HepG2 (cell line): ENCODE measurements at regions not wholly inside any gene's neighbourhood (a gene's known extent, or its start where the extent isn't known, plus 50 kb on each side); places are given as distances from the start of the nearest gene placed in this dataset.

ENCODE experiments used
- ADNP ChIP-seq: sonication (generic); formaldehyde crosslinking; IDR thresholded peaks from 2 replicates; pipeline ENCODE4 v1.4.0; 2020; ENCODE audit warnings: missing genetic modification reagents
- ARID2 ChIP-seq: sonication (generic); formaldehyde crosslinking; IDR thresholded peaks from 2 replicates; pipeline ENCODE4 v1.8.1; 2022; ENCODE audit warnings: mild to moderate bottlenecking, missing genetic modification reagents, borderline replicate concordance
- CEBPG ChIP-seq: IDR thresholded peaks from 2 replicates; pipeline ENCODE4 v1.6.1; 2016
- CREB1 ChIP-seq, 2 experiments: fragments of 450-650 bp in 1 of 2; IDR thresholded peaks; 2 replicates each; pipeline ENCODE4 v1.6.1; 2016 to 2017; ENCODE audit warnings: control low read depth in 1 of 2, mild to moderate bottlenecking in 1 of 2, missing compliant biosample characterization in 1 of 2, missing genetic modification characterization in 1 of 2
- ELF3 ChIP-seq: IDR thresholded peaks from 2 replicates; pipeline ENCODE4 v1.6.1; 2016; ENCODE audit warnings: missing genetic modification reagents, missing compliant biosample characterization
- GATAD2A ChIP-seq: IDR thresholded peaks from 2 replicates; pipeline ENCODE4 v1.6.1; 2016
- GFI1 ChIP-seq: sonication (generic); formaldehyde crosslinking; IDR thresholded peaks from 2 replicates; pipeline ENCODE4 v1.5.0; 2020; ENCODE audit warnings: missing genetic modification reagents, mild to moderate bottlenecking, borderline replicate concordance
- KLF15 ChIP-seq: sonication (generic); formaldehyde crosslinking; IDR thresholded peaks from 2 replicates; pipeline ENCODE4 v1.8.1; 2023; ENCODE audit warnings: borderline replicate concordance, mild to moderate bottlenecking, inconsistent platforms, missing genetic modification reagents, mixed read lengths
- KMT2B ChIP-seq: IDR thresholded peaks from 2 replicates; pipeline ENCODE4 v1.6.1; 2016; ENCODE audit warnings: missing genetic modification reagents, missing compliant biosample characterization
- NONO ChIP-seq, 2 experiments: fragments of 450-650 bp in 1 of 2; sonication (generic) in 1 of 2; formaldehyde crosslinking in 1 of 2; IDR thresholded peaks in 1 of 2; conservative IDR thresholded peaks in 1 of 2; 2 replicates each; pipeline versions ENCODE4 v1.6.1 to v1.8.0; 2017 to 2022; ENCODE audit warnings: mild to moderate bottlenecking in 1 of 2, missing genetic modification reagents in 1 of 2, moderate library complexity in 1 of 2
- SAP130 ChIP-seq: IDR thresholded peaks from 2 replicates; pipeline ENCODE4 v1.6.1; 2016; ENCODE audit warnings: low read depth
- SIX4 ChIP-seq: sonication (generic); formaldehyde crosslinking; IDR thresholded peaks from 2 replicates; pipeline ENCODE4 v1.4.0; 2020; ENCODE audit warnings: missing genetic modification reagents
- TEAD3 ChIP-seq: optimal IDR thresholded peaks from 2 replicates; pipeline ENCODE3; 2016; ENCODE audit warnings: borderline replicate concordance
- ZBTB7B ChIP-seq: sonication (generic); formaldehyde crosslinking; IDR thresholded peaks from 2 replicates; pipeline ENCODE4 v1.4.0; 2020; ENCODE audit warnings: missing genetic modification reagents
- ZKSCAN8 ChIP-seq: IDR thresholded peaks from 2 replicates; pipeline ENCODE4 v1.6.1; 2016; ENCODE audit warnings: borderline replicate concordance, missing genetic modification reagents, missing compliant biosample characterization
- ZNF567 ChIP-seq: sonication (generic); formaldehyde crosslinking; IDR thresholded peaks from 2 replicates; pipeline ENCODE4 v1.8.1; 2023; ENCODE audit warnings: mild to moderate bottlenecking, missing genetic modification reagents, borderline replicate concordance
- ZNF644 ChIP-seq: IDR thresholded peaks from 2 replicates; pipeline ENCODE4 v1.6.1; 2016; ENCODE audit warnings: low read depth
- ZNF839 ChIP-seq: sonication (generic); formaldehyde crosslinking; IDR thresholded peaks from 2 replicates; pipeline ENCODE4 v1.4.0; 2020; ENCODE audit warnings: missing genetic modification reagents, mild to moderate bottlenecking, borderline replicate concordance
- TF ChIP-seq, protein P1 (sequence below): sonication (generic); formaldehyde crosslinking; IDR thresholded peaks from 2 replicates; pipeline ENCODE4 v1.5.1; 2020; ENCODE audit warnings: mild to moderate bottlenecking, missing genetic modification reagents, borderline replicate concordance
- TF ChIP-seq, protein P2 (sequence below), 2 experiments: fragments of 450-650 bp in 1 of 2; sonication (generic) in 1 of 2; formaldehyde crosslinking; IDR thresholded peaks; 2 replicates each; pipeline versions ENCODE4 v1.5.0 to v1.8.0; 2020 to 2022; ENCODE audit warnings: mild to moderate bottlenecking in 1 of 2, missing genetic modification reagents in 1 of 2
- TF ChIP-seq, protein P3 (sequence below): sonication (generic); formaldehyde crosslinking; IDR thresholded peaks from 2 replicates; pipeline ENCODE4 v1.4.0; 2020; ENCODE audit warnings: missing genetic modification reagents

DNA sequence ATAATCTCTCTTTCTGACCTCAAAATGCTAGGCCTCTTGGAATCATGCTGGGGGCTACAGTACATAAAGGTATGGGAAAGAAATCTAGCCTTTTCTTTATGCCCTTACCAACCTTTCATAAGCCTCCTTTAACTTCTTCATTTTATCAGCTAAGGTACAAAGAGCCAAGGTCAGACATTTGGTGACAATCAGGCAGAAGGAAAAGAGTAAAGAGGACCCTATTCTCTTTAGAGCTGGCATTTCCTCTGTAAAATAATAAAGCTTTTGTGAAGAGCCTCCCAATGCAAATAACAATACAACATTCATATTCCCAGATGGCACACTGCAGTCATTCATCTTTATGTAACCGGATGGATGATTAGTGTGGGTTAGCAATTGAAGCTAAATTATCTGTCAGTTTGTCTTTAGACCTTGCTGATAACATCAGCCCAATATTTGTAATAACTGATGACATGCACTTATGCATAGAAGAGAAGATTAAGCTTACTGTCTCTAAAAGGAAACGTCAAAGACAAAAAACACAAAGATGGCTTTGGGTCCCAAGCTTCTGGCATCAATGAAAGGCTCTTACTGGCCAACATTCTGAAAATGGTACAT is 163.1 kb downstream of the IBTK start (continued):
- TF ChIP-seq, protein P1, sequence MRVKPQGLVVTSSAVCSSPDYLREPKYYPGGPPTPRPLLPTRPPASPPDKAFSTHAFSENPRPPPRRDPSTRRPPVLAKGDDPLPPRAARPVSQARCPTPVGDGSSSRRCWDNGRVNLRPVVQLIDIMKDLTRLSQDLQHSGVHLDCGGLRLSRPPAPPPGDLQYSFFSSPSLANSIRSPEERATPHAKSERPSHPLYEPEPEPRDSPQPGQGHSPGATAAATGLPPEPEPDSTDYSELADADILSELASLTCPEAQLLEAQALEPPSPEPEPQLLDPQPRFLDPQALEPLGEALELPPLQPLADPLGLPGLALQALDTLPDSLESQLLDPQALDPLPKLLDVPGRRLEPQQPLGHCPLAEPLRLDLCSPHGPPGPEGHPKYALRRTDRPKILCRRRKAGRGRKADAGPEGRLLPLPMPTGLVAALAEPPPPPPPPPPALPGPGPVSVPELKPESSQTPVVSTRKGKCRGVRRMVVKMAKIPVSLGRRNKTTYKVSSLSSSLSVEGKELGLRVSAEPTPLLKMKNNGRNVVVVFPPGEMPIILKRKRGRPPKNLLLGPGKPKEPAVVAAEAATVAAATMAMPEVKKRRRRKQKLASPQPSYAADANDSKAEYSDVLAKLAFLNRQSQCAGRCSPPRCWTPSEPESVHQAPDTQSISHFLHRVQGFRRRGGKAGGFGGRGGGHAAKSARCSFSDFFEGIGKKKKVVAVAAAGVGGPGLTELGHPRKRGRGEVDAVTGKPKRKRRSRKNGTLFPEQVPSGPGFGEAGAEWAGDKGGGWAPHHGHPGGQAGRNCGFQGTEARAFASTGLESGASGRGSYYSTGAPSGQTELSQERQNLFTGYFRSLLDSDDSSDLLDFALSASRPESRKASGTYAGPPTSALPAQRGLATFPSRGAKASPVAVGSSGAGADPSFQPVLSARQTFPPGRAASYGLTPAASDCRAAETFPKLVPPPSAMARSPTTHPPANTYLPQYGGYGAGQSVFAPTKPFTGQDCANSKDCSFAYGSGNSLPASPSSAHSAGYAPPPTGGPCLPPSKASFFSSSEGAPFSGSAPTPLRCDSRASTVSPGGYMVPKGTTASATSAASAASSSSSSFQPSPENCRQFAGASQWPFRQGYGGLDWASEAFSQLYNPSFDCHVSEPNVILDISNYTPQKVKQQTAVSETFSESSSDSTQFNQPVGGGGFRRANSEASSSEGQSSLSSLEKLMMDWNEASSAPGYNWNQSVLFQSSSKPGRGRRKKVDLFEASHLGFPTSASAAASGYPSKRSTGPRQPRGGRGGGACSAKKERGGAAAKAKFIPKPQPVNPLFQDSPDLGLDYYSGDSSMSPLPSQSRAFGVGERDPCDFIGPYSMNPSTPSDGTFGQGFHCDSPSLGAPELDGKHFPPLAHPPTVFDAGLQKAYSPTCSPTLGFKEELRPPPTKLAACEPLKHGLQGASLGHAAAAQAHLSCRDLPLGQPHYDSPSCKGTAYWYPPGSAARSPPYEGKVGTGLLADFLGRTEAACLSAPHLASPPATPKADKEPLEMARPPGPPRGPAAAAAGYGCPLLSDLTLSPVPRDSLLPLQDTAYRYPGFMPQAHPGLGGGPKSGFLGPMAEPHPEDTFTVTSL (CRISPR knock-in tag), result peak; percentile 73; the same call in 1 of the 2 replicates
- TF ChIP-seq, protein P2, sequence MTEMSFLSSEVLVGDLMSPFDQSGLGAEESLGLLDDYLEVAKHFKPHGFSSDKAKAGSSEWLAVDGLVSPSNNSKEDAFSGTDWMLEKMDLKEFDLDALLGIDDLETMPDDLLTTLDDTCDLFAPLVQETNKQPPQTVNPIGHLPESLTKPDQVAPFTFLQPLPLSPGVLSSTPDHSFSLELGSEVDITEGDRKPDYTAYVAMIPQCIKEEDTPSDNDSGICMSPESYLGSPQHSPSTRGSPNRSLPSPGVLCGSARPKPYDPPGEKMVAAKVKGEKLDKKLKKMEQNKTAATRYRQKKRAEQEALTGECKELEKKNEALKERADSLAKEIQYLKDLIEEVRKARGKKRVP (CRISPR knock-in tag; IDR thresholded peaks at IDR 0.05), result peak in 1 of 2 experiments; percentile 42; a peak in 1 of 4 replicates
- TF ChIP-seq GFI1 (CRISPR knock-in tag), result peak; percentile 70
- TF ChIP-seq CREB1 (IDR thresholded peaks at IDR 0.05), result no peak
- peak; percentile 53 for TF ChIP-seq CREB1 (CRISPR knock-in tag; IDR thresholded peaks at IDR 0.05)
- peak; percentile 83 for TF ChIP-seq GATAD2A (CRISPR knock-in tag)
- TF ChIP-seq ADNP (CRISPR knock-in tag), result no peak
- TF ChIP-seq ZNF567, result no peak; the same call in 1 of the 2 replicates
- TF ChIP-seq ZKSCAN8, result peak; percentile 75; the same call in 1 of the 2 replicates
- TF ChIP-seq KLF15 (CRISPR knock-in tag), result no peak
- TF ChIP-seq ELF3, result peak; percentile 75
- TF ChIP-seq, protein P3, sequence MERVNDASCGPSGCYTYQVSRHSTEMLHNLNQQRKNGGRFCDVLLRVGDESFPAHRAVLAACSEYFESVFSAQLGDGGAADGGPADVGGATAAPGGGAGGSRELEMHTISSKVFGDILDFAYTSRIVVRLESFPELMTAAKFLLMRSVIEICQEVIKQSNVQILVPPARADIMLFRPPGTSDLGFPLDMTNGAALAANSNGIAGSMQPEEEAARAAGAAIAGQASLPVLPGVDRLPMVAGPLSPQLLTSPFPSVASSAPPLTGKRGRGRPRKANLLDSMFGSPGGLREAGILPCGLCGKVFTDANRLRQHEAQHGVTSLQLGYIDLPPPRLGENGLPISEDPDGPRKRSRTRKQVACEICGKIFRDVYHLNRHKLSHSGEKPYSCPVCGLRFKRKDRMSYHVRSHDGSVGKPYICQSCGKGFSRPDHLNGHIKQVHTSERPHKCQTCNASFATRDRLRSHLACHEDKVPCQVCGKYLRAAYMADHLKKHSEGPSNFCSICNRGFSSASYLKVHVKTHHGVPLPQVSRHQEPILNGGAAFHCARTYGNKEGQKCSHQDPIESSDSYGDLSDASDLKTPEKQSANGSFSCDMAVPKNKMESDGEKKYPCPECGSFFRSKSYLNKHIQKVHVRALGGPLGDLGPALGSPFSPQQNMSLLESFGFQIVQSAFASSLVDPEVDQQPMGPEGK (CRISPR knock-in tag), result peak; percentile 46; the same call in 1 of the 2 replicates
- 0 out of 2 replicates have a peak, but pooled peaks have one; percentile 39 for TF ChIP-seq ZBTB7B (CRISPR knock-in tag)
- TF ChIP-seq KMT2B (CRISPR knock-in tag), result no peak
- TF ChIP-seq SAP130, result peak; percentile 41; the same call in 1 of the 2 replicates
- peak; percentile 34; the same call in 1 of the 2 replicates for TF ChIP-seq CEBPG (CRISPR knock-in tag)
- TF ChIP-seq ARID2, result no peak
- TF ChIP-seq SIX4 (CRISPR knock-in tag), result peak; percentile 7; the same call in 1 of the 2 replicates
- no peak for TF ChIP-seq ZNF839 (CRISPR knock-in tag)
- TF ChIP-seq TEAD3, result peak; percentile 55
- peak; percentile 90; the same call in 1 of the 2 replicates for TF ChIP-seq ZNF644
- TF ChIP-seq NONO (IDR thresholded peaks at IDR 0.05), result no peak
- TF ChIP-seq NONO (CRISPR knock-in tag; conservative IDR thresholded peaks at IDR 0.05), result 0 out of 2 replicates have a peak, but pooled peaks have one; percentile 25
